Choroid plexus epithelial cell (primary cell): ENCODE measurements at regions not wholly inside any gene's neighbourhood (a gene's known extent, or its start where the extent isn't known, plus 50 kb on each side); places are given as distances from the start of the nearest gene placed in this dataset.

Experiments used
- DNase-seq: peaks from one replicate; pipeline ENCODE4 v3.0.0-alpha.2; 2010; ENCODE audit warnings: low read depth
- H3K4me3 ChIP-seq: 2 replicates; pipeline ENCODE4 v1.5.1; 2011; ENCODE audit warnings: low read depth, mild to moderate bottlenecking, control low read depth, low read length, moderate library complexity
- CTCF ChIP-seq: conservative IDR thresholded peaks from 2 replicates; pipeline ENCODE4 v1.5.1; 2011; ENCODE audit warnings: low read depth, mild to moderate bottlenecking, control low read depth, inconsistent platforms, low read length, moderate library complexity

GRCh38 chr6:81553216-81553615 is 199.3 kb downstream of the TENT5A start:
- DNase-seq: peak; percentile 57
- no peak overlapping the region for H3K4me3 ChIP-seq
- TF ChIP-seq CTCF: no peak

- no peak overlapping the region for H3K4me3 ChIP-seq
- DNase-seq: no peak
- no peak for TF ChIP-seq CTCF
These were observed 199.8 kb downstream of the TENT5A start for GRCh38 chr6:81552644-81553043.

- no peak overlapping the region for H3K4me3 ChIP-seq
- no peak for DNase-seq
- TF ChIP-seq CTCF: no peak
These were observed 205.3 kb downstream of the TENT5A start for GRCh38 chr6:81547149-81547548.

- TF ChIP-seq CTCF: no peak
- no peak for DNase-seq
- no peak overlapping the region for H3K4me3 ChIP-seq
These were observed 217.5 kb downstream of the TENT5A start for GRCh38 chr6:81534934-81535465.

- peak; percentile 27 for DNase-seq
- no peak overlapping the region for H3K4me3 ChIP-seq
- no peak for TF ChIP-seq CTCF
These were observed 220.5 kb downstream of the TENT5A start for GRCh38 chr6:81531869-81532561.

GRCh38 chr6:81517455-81517854 is 235.0 kb downstream of the TENT5A start:
- no peak overlapping the region for H3K4me3 ChIP-seq
- no peak for DNase-seq
- TF ChIP-seq CTCF: no peak
